ENCODE measurements at regions not wholly inside any gene's neighbourhood (a gene's known extent, or its start where the extent isn't known, plus 50 kb on each side); places are given as distances from the start of the nearest gene placed in this dataset.

- CTCF ChIA-PET (ENCODE audit: unreplicated experiment), result no interaction called here
Measured at GRCh38 chr16:65548470-65548869, 426.6 kb upstream of the CDH11 start.

GRCh38 chr16:65547772-65548446, 426.0 kb upstream of the CDH11 start:
- no peak overlapping the region for H3K4me2 ChIP-seq (ENCODE audit: low read length)
- H3K79me2 ChIP-seq (ENCODE audit: insufficient read depth, low read depth, low read length), result no peaks in the 10 kb centered on the region
- CTCF ChIA-PET (ENCODE audit: unreplicated experiment), result no interaction called here
- no peak for DNase-seq (ENCODE audit: low spot score)
- H4K20me1 ChIP-seq (ENCODE audit: insufficient read depth, low read length), result no peaks in the 10 kb centered on the region
- POLR2A ChIA-PET, result interaction anchor here (0.7 to 1.1 kb wide), 2 partner anchors 12 to 263 kb away, joined by 3 to 6 read pairs; no protein-coding TSS in a partner anchor
- intact Hi-C loops (cut with micrococcal nuclease; ENCODE audit: unreplicated experiment), result no loop called here
- no peak overlapping the region for H2AFZ ChIP-seq (ENCODE audit: low read length)
- no TSS peak for BruUV-seq (replicated peaks)
- H3K9me2 ChIP-seq (ENCODE audit: insufficient read depth, low read length), result no peaks in the 10 kb centered on the region
- H3K4me1 ChIP-seq (ENCODE audit: insufficient read depth, low read length, poor library complexity, severe bottlenecking), result no peaks in the 10 kb centered on the region
- no peak for TF ChIP-seq CTCF (conservative IDR thresholded peaks at IDR 0.05; ENCODE audit: low read length)
- TF ChIP-seq EZH2phosphoT487 (IDR thresholded peaks at IDR 0.05; ENCODE audit: borderline replicate concordance, low read depth, low read length), result no peak
- no peak overlapping the region for H3K4me3 ChIP-seq (ENCODE audit: low read depth, low read length, poor library complexity, severe bottlenecking)
- H3K9me3 ChIP-seq (ENCODE audit: low read length), result no peaks in the 10 kb centered on the region
- no peaks in the 10 kb centered on the region for H3K36me3 ChIP-seq (ENCODE audit: insufficient read depth, low read length)
- no peak overlapping the region for H3K27ac ChIP-seq (ENCODE audit: low read depth, low read length, poor library complexity, severe bottlenecking)

More at GRCh38 chr16:65548470-65548869, 426.6 kb upstream of the CDH11 start:
- no peaks in the 10 kb centered on the region for H3K79me2 ChIP-seq (ENCODE audit: insufficient read depth, low read depth, low read length)
- H3K36me3 ChIP-seq (ENCODE audit: insufficient read depth, low read length), result no peaks in the 10 kb centered on the region
- no TSS peak for BruUV-seq (replicated peaks)
- H3K4me3 ChIP-seq (ENCODE audit: low read depth, low read length, poor library complexity, severe bottlenecking), result no peak overlapping the region
- no peaks in the 10 kb centered on the region for H4K20me1 ChIP-seq (ENCODE audit: insufficient read depth, low read length)
- POLR2A ChIA-PET, result interaction anchor here (0.7 kb wide), 1 partner anchor 264 kb away, joined by 3 read pairs; no protein-coding TSS in a partner anchor
- no peak for TF ChIP-seq CTCF (conservative IDR thresholded peaks at IDR 0.05; ENCODE audit: low read length)
- TF ChIP-seq EZH2phosphoT487 (IDR thresholded peaks at IDR 0.05; ENCODE audit: borderline replicate concordance, low read depth, low read length), result no peak
- H3K27ac ChIP-seq (ENCODE audit: low read depth, low read length, poor library complexity, severe bottlenecking), result no peak overlapping the region
- DNase-seq (ENCODE audit: low spot score), result no peak
- no peak overlapping the region for H2AFZ ChIP-seq (ENCODE audit: low read length)
- H3K4me2 ChIP-seq (ENCODE audit: low read length), result no peak overlapping the region
- intact Hi-C loops (cut with micrococcal nuclease; ENCODE audit: unreplicated experiment), result no loop called here
- H3K4me1 ChIP-seq (ENCODE audit: insufficient read depth, low read length, poor library complexity, severe bottlenecking), result no peaks in the 10 kb centered on the region
- no peaks in the 10 kb centered on the region for H3K9me2 ChIP-seq (ENCODE audit: insufficient read depth, low read length)
- no peaks in the 10 kb centered on the region for H3K9me3 ChIP-seq (ENCODE audit: low read length)

GRCh38 chr16:65546353-65546791, 424.5 kb upstream of the CDH11 start:
- no peak overlapping the region for H3K4me3 ChIP-seq (ENCODE audit: low read depth, low read length, poor library complexity, severe bottlenecking)
- no peaks in the 10 kb centered on the region for H3K36me3 ChIP-seq (ENCODE audit: insufficient read depth, low read length)
- DNase-seq (ENCODE audit: low spot score), result no peak
- no peak overlapping the region for H3K4me2 ChIP-seq (ENCODE audit: low read length)
- H3K9me2 ChIP-seq (ENCODE audit: insufficient read depth, low read length), result no peaks in the 10 kb centered on the region
- H3K9me3 ChIP-seq (ENCODE audit: low read length), result no peaks in the 10 kb centered on the region
- H3K79me2 ChIP-seq (ENCODE audit: insufficient read depth, low read depth, low read length), result no peaks in the 10 kb centered on the region
- no TSS peak for BruUV-seq (replicated peaks)
- no peaks in the 10 kb centered on the region for H3K4me1 ChIP-seq (ENCODE audit: insufficient read depth, low read length, poor library complexity, severe bottlenecking)
- ChIA-PET POLR2A (interaction anchor here (1.4 kb wide), 1 partner anchor 14 kb away, joined by 3 read pairs; no protein-coding TSS in a partner anchor), CTCF (ENCODE audit: unreplicated experiment) (no interaction called here)
- H2AFZ ChIP-seq (ENCODE audit: low read length), result no peak overlapping the region
- H4K20me1 ChIP-seq (ENCODE audit: insufficient read depth, low read length), result no peaks in the 10 kb centered on the region
- intact Hi-C loops (cut with micrococcal nuclease; ENCODE audit: unreplicated experiment), result no loop called here
- no peak for TF ChIP-seq EZH2phosphoT487 (IDR thresholded peaks at IDR 0.05; ENCODE audit: borderline replicate concordance, low read depth, low read length)
- no peak for TF ChIP-seq CTCF (conservative IDR thresholded peaks at IDR 0.05; ENCODE audit: low read length)
- no peak overlapping the region for H3K27ac ChIP-seq (ENCODE audit: low read depth, low read length, poor library complexity, severe bottlenecking)
